K562 (cell line): ENCODE measurements at regions not wholly inside any gene's neighbourhood (a gene's known extent, or its start where the extent isn't known, plus 50 kb on each side); places are given as distances from the start of the nearest gene placed in this dataset.

Experiments used
- CHD4 ChIP-seq: fragments of 200-600 bp; sonication (generic); IDR thresholded peaks from 3 replicates; pipeline ENCODE4 v1.6.1; 2012; ENCODE audit warnings: low read depth, mild to moderate bottlenecking, mixed read lengths, low read length, inconsistent platforms; ENCODE audit not compliant: insufficient read depth, insufficient replicate concordance, poor library complexity, severe bottlenecking
- DMBX1 ChIP-seq: fragments of 250-450 bp; sonication (Bioruptor Pico); IDR thresholded peaks from 2 replicates; pipeline ENCODE4 v1.8.0; 2022; ENCODE audit warnings: inconsistent platforms, mild to moderate bottlenecking, moderate library complexity, borderline replicate concordance
- MCM2 ChIP-seq: fragments of 450-650 bp; IDR thresholded peaks from 2 replicates; pipeline ENCODE4 v1.6.1; 2017; ENCODE audit warnings: low read depth, mild to moderate bottlenecking
- PHF8 ChIP-seq: fragments of 200-600 bp; sonication (generic); IDR thresholded peaks from 2 replicates; pipeline ENCODE4 v1.6.1; 2012; ENCODE audit warnings: mixed run types, mild to moderate bottlenecking, inconsistent platforms, low read length, moderate library complexity, borderline replicate concordance
- STAT5B ChIP-seq: fragments of 250-450 bp; sonication (Bioruptor Pico); IDR thresholded peaks from 2 replicates; pipeline ENCODE4 v1.8.0; 2021; ENCODE audit warnings: mild to moderate bottlenecking, inconsistent platforms
- TCF7 ChIP-seq: sonication (generic); IDR thresholded peaks from 2 replicates; pipeline ENCODE4 v1.6.1; 2016; ENCODE audit warnings: antibody characterized with exemption, borderline replicate concordance
- TF ChIP-seq, protein P1 (sequence below), 2 experiments: fragments of 450-650 bp; IDR thresholded peaks; 2 replicates each; pipeline ENCODE4 v1.6.1; 2016; ENCODE audit warnings: mild to moderate bottlenecking in 2 of 2, borderline replicate concordance in 1 of 2, low read depth in 1 of 2, moderate library complexity in 1 of 2
- TF ChIP-seq, protein P2 (sequence below): fragments of 200-800 bp; sonication (Bioruptor generic); IDR thresholded peaks from 2 replicates; pipeline ENCODE4 v1.6.1; 2016; ENCODE audit warnings: missing genetic modification characterization, missing compliant biosample characterization
- TF ChIP-seq, protein P3 (sequence below): fragments of 450-650 bp; formaldehyde crosslinking; IDR thresholded peaks from 2 replicates; pipeline ENCODE4 v1.4.0; 2020; ENCODE audit warnings: mild to moderate bottlenecking, moderate library complexity

DNA sequence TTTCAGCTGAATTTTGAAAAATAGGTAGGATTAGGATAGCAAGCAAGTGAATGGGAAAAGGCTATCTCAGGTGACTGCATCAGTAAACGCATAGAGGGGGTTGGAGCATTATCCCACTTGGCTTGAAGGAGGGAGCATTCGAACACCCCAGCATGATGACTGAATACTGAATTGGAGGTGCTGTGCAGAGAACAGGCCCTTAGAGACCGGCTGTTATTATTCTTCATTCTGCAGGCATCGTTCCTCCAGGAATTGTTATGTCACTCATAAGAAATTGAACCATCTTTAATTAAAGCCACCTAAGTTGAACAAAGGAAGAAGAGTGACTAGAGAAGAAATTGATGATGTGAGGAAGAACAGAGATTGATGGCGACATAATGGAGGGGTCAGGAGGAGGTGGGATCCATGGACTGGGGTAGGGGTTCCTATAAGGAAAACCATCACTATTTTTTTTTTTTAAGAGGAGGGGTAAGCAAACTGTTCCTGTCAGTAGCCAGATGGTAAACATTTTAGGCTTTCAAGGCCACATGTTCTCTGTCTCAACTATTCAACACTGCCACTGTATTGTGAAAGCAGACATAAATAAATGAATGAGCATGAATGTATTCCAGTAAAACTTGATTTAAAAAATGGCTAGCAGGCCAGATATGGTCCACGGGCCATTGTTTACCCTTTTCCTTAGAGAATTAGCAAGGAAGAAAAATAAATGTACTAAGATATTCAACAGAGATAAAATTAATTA lies 264.7 kb upstream of the TAC1 start (continued):
- TF ChIP-seq, protein P1, sequence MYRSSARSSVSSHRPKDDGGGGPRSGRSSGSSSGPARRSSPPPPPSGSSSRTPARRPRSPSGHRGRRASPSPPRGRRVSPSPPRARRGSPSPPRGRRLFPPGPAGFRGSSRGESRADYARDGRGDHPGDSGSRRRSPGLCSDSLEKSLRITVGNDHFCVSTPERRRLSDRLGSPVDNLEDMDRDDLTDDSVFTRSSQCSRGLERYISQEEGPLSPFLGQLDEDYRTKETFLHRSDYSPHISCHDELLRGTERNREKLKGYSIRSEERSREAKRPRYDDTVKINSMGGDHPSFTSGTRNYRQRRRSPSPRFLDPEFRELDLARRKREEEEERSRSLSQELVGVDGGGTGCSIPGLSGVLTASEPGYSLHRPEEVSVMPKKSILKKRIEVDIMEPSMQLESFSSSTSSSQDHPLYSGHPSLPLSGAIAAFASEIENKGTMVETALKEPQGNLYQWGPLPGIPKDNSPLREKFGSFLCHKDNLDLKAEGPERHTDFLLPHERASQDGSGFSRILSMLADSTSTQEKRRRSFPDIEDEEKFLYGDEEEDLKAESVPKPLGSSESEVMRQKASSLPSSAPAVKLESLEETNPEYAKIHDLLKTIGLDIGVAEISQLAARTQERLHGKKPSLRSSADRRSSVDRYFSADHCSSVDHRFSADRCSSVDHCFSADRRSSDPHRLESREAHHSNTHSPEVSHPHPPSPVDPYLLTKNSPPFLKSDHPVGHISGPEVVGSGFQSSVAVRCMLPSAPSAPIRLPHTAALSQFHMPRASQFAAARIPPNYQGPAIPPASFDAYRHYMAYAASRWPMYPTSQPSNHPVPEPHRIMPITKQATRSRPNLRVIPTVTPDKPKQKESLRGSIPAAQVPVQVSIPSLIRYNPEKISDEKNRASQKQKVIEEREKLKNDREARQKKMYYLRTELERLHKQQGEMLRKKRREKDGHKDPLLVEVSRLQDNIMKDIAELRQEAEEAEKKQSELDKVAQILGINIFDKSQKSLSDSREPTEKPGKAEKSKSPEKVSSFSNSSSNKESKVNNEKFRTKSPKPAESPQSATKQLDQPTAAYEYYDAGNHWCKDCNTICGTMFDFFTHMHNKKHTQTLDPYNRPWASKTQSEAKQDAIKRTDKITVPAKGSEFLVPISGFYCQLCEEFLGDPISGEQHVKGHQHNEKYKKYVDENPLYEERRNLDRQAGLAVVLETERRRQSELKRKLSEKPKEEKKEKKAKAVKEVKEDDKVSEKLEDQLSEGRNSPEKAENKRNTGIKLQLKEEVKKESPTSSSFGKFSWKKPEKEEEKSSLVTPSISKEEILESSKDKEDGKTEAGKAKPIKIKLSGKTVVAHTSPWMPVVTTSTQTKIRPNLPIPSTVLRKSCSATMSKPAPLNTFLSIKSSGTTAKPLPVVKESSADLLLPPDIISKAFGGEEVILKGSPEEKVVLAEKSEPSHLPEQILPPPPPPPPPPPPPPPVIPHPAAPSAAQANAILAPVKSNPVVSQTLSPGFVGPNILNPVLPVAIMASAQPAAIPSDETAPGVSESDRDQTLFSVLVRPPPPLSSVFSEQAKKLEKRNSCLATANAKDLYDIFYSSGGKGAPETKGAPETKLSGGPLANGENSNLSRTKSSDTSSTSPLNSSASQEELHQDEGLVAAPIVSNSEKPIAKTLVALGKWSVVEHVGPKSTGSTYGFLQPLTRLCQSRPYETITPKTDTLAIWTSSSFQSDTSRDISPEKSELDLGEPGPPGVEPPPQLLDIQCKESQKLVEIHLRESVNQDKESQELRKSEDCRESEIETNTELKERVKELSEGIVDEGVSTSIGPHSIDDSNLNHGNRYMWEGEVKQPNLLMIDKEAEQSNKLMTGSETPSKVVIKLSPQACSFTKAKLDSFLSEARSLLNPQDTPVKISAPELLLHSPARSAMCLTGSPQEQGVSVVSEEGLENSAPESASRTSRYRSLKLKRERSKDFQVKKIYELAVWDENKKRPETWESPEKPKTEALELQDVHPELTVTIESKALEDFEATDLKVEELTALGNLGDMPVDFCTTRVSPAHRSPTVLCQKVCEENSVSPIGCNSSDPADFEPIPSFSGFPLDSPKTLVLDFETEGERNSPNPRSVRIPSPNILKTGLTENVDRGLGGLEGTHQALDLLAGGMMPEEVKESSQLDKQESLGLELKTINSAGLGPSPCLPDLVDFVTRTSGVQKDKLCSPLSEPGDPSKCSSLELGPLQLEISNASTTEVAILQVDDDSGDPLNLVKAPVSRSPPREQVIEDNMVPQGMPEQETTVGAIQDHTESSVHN (IDR thresholded peaks at IDR 0.05; ENCODE audit: borderline replicate concordance in 1 of 2, low read depth in 1 of 2), result no peak
- no peak for TF ChIP-seq TCF7
- TF ChIP-seq, protein P2, sequence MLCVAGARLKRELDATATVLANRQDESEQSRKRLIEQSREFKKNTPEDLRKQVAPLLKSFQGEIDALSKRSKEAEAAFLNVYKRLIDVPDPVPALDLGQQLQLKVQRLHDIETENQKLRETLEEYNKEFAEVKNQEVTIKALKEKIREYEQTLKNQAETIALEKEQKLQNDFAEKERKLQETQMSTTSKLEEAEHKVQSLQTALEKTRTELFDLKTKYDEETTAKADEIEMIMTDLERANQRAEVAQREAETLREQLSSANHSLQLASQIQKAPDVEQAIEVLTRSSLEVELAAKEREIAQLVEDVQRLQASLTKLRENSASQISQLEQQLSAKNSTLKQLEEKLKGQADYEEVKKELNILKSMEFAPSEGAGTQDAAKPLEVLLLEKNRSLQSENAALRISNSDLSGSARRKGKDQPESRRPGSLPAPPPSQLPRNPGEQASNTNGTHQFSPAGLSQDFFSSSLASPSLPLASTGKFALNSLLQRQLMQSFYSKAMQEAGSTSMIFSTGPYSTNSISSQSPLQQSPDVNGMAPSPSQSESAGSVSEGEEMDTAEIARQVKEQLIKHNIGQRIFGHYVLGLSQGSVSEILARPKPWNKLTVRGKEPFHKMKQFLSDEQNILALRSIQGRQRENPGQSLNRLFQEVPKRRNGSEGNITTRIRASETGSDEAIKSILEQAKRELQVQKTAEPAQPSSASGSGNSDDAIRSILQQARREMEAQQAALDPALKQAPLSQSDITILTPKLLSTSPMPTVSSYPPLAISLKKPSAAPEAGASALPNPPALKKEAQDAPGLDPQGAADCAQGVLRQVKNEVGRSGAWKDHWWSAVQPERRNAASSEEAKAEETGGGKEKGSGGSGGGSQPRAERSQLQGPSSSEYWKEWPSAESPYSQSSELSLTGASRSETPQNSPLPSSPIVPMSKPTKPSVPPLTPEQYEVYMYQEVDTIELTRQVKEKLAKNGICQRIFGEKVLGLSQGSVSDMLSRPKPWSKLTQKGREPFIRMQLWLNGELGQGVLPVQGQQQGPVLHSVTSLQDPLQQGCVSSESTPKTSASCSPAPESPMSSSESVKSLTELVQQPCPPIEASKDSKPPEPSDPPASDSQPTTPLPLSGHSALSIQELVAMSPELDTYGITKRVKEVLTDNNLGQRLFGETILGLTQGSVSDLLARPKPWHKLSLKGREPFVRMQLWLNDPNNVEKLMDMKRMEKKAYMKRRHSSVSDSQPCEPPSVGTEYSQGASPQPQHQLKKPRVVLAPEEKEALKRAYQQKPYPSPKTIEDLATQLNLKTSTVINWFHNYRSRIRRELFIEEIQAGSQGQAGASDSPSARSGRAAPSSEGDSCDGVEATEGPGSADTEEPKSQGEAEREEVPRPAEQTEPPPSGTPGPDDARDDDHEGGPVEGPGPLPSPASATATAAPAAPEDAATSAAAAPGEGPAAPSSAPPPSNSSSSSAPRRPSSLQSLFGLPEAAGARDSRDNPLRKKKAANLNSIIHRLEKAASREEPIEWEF (CRISPR knock-in tag), result no peak
- no peak for TF ChIP-seq DMBX1 (CRISPR knock-in tag)
- no peak for TF ChIP-seq MCM2
- no peak for TF ChIP-seq CHD4
- TF ChIP-seq PHF8, result no peak
- TF ChIP-seq STAT5B (CRISPR knock-in tag), result no peak
- TF ChIP-seq, protein P3, sequence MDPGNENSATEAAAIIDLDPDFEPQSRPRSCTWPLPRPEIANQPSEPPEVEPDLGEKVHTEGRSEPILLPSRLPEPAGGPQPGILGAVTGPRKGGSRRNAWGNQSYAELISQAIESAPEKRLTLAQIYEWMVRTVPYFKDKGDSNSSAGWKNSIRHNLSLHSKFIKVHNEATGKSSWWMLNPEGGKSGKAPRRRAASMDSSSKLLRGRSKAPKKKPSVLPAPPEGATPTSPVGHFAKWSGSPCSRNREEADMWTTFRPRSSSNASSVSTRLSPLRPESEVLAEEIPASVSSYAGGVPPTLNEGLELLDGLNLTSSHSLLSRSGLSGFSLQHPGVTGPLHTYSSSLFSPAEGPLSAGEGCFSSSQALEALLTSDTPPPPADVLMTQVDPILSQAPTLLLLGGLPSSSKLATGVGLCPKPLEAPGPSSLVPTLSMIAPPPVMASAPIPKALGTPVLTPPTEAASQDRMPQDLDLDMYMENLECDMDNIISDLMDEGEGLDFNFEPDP (CRISPR knock-in tag), result no peak
- TF ChIP-seq, all 486 proteins: peak for 0
